ENCODE measurements at regions not wholly inside any gene's neighbourhood (a gene's known extent, or its start where the extent isn't known, plus 50 kb on each side); places are given as distances from the start of the nearest gene placed in this dataset.
A peak's percentile ranks its signal among the peaks of the same experiment; 100 is the strongest.

DNA sequence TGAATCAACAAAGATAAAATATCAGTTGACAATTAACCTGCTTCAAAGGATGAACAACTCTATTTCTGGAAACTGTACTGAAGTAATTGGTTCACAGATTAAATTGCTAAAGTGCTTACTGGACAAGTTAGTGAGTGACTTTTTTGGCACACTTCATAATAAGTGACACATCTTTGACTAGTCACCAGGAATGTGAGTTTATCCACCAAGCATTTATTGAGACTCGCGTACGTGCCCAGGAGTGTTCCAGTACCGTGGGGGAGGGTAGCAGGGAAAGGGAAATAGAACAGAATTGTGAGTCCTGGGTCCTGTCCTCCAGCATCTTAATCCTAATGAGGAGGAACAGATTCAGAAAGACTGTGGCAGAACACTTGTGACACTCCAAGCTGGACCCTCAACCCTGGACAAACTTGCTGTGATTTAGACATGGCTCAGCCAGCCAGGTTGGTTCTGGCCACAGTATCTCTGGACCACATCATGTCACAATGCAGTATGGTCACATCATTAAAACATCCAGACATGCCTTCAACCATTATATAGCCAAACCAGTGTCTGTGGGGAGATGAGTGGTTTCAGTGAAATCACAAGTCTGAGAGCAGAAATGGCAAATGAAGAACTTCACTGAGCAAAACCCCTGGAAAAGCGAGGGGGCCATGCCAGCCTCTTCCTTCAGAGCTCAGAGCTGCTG is 623.1 kb downstream of the BNC2 start:
- Histone ChIP-seq H3K36me3 (ENCODE audit: control insufficient read depth, insufficient read depth, low read length) (no peaks in the 10 kb centered on the region), H3K4me1 (ENCODE audit: control insufficient read depth, extremely low read depth, insufficient read depth, low read length) (peaks cover 15% of the 10 kb centered on the region), H4K20me1 (ENCODE audit: control insufficient read depth, extremely low read depth, insufficient read depth, low read length) (no peaks in the 10 kb centered on the region), H3K79me2 (ENCODE audit: control insufficient read depth, insufficient read depth, low read length) (no peaks in the 10 kb centered on the region), H3K27me3 (ENCODE audit: control insufficient read depth, insufficient read depth, low read length) (no peaks in the 10 kb centered on the region), H2AFZ (ENCODE audit: low read length) (no peak overlapping the region), H3K9ac (ENCODE audit: insufficient read depth, low read length) (no peak overlapping the region), H3K27ac (ENCODE audit: insufficient read depth, low read length) (no peak overlapping the region), H3K4me2 (ENCODE audit: extremely low read depth, insufficient read depth, low read length) (peak overlapping the region; percentile 37), H3K4me3 (replicated peaks in 1 of 4; ENCODE audit: control extremely low read depth in 1 of 4, insufficient read depth in 1 of 4, low read depth in 3 of 4, low read length in 4 of 4) (no peak overlapping the region), H3K9me3 (ENCODE audit: control insufficient read depth, insufficient read depth, low read depth, low read length) (no peaks in the 10 kb centered on the region)
- DNase-seq (ENCODE audit: low read depth in 2 of 2), result peak; percentile 57 to 83
- TF ChIP-seq, protein P1, sequence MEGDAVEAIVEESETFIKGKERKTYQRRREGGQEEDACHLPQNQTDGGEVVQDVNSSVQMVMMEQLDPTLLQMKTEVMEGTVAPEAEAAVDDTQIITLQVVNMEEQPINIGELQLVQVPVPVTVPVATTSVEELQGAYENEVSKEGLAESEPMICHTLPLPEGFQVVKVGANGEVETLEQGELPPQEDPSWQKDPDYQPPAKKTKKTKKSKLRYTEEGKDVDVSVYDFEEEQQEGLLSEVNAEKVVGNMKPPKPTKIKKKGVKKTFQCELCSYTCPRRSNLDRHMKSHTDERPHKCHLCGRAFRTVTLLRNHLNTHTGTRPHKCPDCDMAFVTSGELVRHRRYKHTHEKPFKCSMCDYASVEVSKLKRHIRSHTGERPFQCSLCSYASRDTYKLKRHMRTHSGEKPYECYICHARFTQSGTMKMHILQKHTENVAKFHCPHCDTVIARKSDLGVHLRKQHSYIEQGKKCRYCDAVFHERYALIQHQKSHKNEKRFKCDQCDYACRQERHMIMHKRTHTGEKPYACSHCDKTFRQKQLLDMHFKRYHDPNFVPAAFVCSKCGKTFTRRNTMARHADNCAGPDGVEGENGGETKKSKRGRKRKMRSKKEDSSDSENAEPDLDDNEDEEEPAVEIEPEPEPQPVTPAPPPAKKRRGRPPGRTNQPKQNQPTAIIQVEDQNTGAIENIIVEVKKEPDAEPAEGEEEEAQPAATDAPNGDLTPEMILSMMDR (conservative IDR thresholded peaks at IDR 0.05 in 1 of 2, IDR thresholded peaks at IDR 0.05 in 1 of 2; ENCODE audit: low read depth in 1 of 2, low read length in 2 of 2), result no peak
- no peak for TF ChIP-seq EZH2 (IDR thresholded peaks at IDR 0.05; ENCODE audit: low read length, missing control alignments)

DNA sequence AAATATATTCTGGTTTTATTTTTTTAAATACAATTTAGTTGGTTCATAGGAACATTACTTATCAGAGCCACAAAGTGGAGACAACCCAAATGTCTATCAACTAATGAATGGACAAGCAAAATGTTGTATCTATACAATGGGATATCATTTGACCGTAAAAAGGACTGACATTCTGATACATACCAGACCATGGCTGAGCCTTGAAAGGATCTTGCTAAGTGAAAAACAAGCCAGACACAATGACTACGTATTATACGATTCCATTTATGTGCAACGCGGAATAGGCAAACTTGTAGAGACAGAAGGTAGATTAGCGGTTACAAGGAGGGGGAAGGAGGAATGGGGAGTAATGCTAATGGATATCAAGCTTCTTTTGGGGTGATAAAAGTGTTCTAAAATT is 621.6 kb downstream of the BNC2 start:
- H3K9me3 ChIP-seq (ENCODE audit: control insufficient read depth, insufficient read depth, low read depth, low read length), result no peaks in the 10 kb centered on the region
- H3K4me1 ChIP-seq (ENCODE audit: control insufficient read depth, extremely low read depth, insufficient read depth, low read length), result peaks cover 15% of the 10 kb centered on the region
- no peaks in the 10 kb centered on the region for H3K27me3 ChIP-seq (ENCODE audit: control insufficient read depth, insufficient read depth, low read length)
- no peak overlapping the region for H3K4me2 ChIP-seq (ENCODE audit: extremely low read depth, insufficient read depth, low read length)
- no peak for TF ChIP-seq EZH2 (IDR thresholded peaks at IDR 0.05; ENCODE audit: low read length, missing control alignments)
- TF ChIP-seq, protein P1 (conservative IDR thresholded peaks at IDR 0.05 in 1 of 2, IDR thresholded peaks at IDR 0.05 in 1 of 2; ENCODE audit: low read depth in 1 of 2, low read length in 2 of 2), result no peak
- no peaks in the 10 kb centered on the region for H3K79me2 ChIP-seq (ENCODE audit: control insufficient read depth, insufficient read depth, low read length)
- no peak overlapping the region for H3K9ac ChIP-seq (ENCODE audit: insufficient read depth, low read length)
- H3K4me3 ChIP-seq (replicated peaks in 1 of 4; ENCODE audit: control extremely low read depth in 1 of 4, insufficient read depth in 1 of 4, low read depth in 3 of 4, low read length in 4 of 4), result no peak overlapping the region
- H2AFZ ChIP-seq (ENCODE audit: low read length), result no peak overlapping the region
- H4K20me1 ChIP-seq (ENCODE audit: control insufficient read depth, extremely low read depth, insufficient read depth, low read length), result no peaks in the 10 kb centered on the region
- H3K36me3 ChIP-seq (ENCODE audit: control insufficient read depth, insufficient read depth, low read length), result no peaks in the 10 kb centered on the region
- no peak for DNase-seq (ENCODE audit: low read depth in 2 of 2)
- H3K27ac ChIP-seq (ENCODE audit: insufficient read depth, low read length), result no peak overlapping the region

DNA sequence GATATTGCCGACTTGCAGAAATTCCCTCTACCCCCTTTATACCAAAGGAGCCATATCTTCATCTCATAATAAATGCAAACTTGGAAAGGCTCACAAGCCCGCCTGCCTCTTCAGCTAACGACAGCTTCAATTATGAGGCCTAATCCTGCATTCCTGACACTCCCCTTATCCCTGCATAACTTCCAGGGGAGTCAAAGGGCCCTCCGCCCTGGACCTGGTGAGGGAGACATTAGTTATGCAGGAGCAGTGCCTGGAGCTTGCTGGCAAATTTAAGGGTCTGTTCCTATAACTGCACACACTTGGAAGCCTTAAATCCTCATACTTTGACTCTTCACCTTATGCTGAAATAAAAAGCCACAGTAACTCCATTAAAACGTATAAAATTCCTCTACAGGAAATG is 617.9 kb downstream of the BNC2 start:
- no peak for TF ChIP-seq EZH2 (IDR thresholded peaks at IDR 0.05; ENCODE audit: low read length, missing control alignments)
- TF ChIP-seq, protein P1 (conservative IDR thresholded peaks at IDR 0.05 in 1 of 2, IDR thresholded peaks at IDR 0.05 in 1 of 2; ENCODE audit: low read depth in 1 of 2, low read length in 2 of 2), result no peak
- H3K36me3 ChIP-seq (ENCODE audit: control insufficient read depth, insufficient read depth, low read length), result no peaks in the 10 kb centered on the region
- peaks cover 2% of the 10 kb centered on the region for H3K27me3 ChIP-seq (ENCODE audit: control insufficient read depth, insufficient read depth, low read length)
- H4K20me1 ChIP-seq (ENCODE audit: control insufficient read depth, extremely low read depth, insufficient read depth, low read length), result no peaks in the 10 kb centered on the region
- H3K9me3 ChIP-seq (ENCODE audit: control insufficient read depth, insufficient read depth, low read depth, low read length), result no peaks in the 10 kb centered on the region
- no peak overlapping the region for H3K4me2 ChIP-seq (ENCODE audit: extremely low read depth, insufficient read depth, low read length)
- H3K4me3 ChIP-seq (replicated peaks in 1 of 4; ENCODE audit: control extremely low read depth in 1 of 4, insufficient read depth in 1 of 4, low read depth in 3 of 4, low read length in 4 of 4), result no peak overlapping the region
- no peak overlapping the region for H2AFZ ChIP-seq (ENCODE audit: low read length)
- H3K79me2 ChIP-seq (ENCODE audit: control insufficient read depth, insufficient read depth, low read length), result no peaks in the 10 kb centered on the region
- DNase-seq (ENCODE audit: low read depth in 2 of 2), result no peak
- H3K27ac ChIP-seq (ENCODE audit: insufficient read depth, low read length), result no peak overlapping the region
- no peaks in the 10 kb centered on the region for H3K4me1 ChIP-seq (ENCODE audit: control insufficient read depth, extremely low read depth, insufficient read depth, low read length)
- no peak overlapping the region for H3K9ac ChIP-seq (ENCODE audit: insufficient read depth, low read length)

Measured in fibroblast of lung (primary cell).